Neural cell (in vitro differentiated cells): ENCODE measurements at regions not wholly inside any gene's neighbourhood (a gene's known extent, or its start where the extent isn't known, plus 50 kb on each side); places are given as distances from the start of the nearest gene placed in this dataset.

Source experiments
- CTCF ChIP-seq: fragments of 450-650 bp; IDR thresholded peaks from 2 replicates; pipeline ENCODE4 v1.5.1; 2014; ENCODE audit warnings: antibody characterized with exemption, mild to moderate bottlenecking, moderate library complexity; ENCODE audit not compliant: poor library complexity, severe bottlenecking
- EP300 ChIP-seq: fragments of 450-650 bp; conservative IDR thresholded peaks from 2 replicates; pipeline ENCODE4 v1.6.1; 2014; ENCODE audit warnings: antibody characterized with exemption, mild to moderate bottlenecking, moderate library complexity; ENCODE audit not compliant: poor library complexity, severe bottlenecking
- EZH2 ChIP-seq: fragments of 200-600, 300-800 bp; shearing (Covaris generic), sonication (generic); IDR thresholded peaks from 2 replicates; pipeline ENCODE4 v1.6.1; 2014; ENCODE audit warnings: antibody characterized with exemption, low read length, borderline replicate concordance, mild to moderate bottlenecking; ENCODE audit not compliant: insufficient read depth, poor library complexity, severe bottlenecking
- MXI1 ChIP-seq: fragments of 450-650 bp; conservative IDR thresholded peaks from 2 replicates; pipeline ENCODE4 v1.6.1; 2014; ENCODE audit warnings: antibody characterized with exemption, mild to moderate bottlenecking; ENCODE audit not compliant: poor library complexity, severe bottlenecking
- RAD21 ChIP-seq: fragments of 450-650 bp; conservative IDR thresholded peaks from 2 replicates; pipeline ENCODE4 v1.6.1; 2014; ENCODE audit warnings: antibody characterized with exemption, mild to moderate bottlenecking, moderate library complexity
- REST ChIP-seq: IDR thresholded peaks from 2 replicates; pipeline ENCODE4 v1.6.1; 2012; ENCODE audit warnings: borderline replicate concordance
- SMC3 ChIP-seq: fragments of 450-650 bp; conservative IDR thresholded peaks from 2 replicates; pipeline ENCODE4 v1.6.1; 2014; ENCODE audit warnings: antibody characterized with exemption, mild to moderate bottlenecking, moderate library complexity; ENCODE audit not compliant: poor library complexity
- TAF1 ChIP-seq: IDR thresholded peaks from 2 replicates; pipeline ENCODE4 v1.6.1; 2012; ENCODE audit warnings: low read depth

DNA sequence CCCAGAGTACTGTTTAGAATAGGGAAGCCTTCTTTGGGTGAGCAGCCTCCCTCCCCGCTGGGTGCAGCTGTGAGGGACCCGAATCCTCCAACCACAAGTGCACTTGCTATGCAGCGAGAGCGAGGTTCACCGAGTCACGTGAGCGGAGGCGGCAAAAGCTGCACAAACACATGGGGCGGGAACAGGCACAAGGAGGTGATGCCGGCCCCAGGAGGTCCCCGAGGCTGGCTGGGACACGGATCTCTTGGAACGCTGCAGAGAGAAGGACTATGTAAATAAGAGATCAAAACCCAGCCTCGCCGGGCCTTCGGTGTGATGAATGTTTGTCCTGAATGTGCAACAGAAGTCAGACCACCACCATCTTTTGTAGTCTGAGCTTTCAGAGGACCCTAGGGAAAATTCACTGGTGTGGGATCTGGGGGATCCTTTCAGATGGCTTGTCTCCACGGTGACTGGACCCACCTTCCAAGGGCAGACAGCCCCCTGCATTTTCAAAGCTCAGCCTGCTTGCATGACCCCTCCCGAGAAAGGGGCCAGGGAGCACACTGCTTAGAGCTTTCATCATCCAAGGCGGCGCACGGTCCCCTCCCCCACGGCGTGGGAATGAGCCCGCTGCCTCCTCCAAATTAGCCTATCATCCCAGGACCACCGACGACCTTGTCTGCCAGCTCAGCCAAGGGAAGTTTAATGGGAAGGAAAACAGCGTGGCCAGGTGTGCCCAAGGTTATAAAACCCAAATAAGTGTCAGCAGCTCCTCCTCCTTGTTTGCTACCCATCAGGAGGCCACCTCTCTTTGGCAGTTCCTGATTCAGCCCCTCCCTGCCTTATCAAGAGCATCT, 327.7 kb downstream of the CXCL12 start:
- TF ChIP-seq RAD21 (no peak), CTCF (no peak), EZH2 (no peak), TAF1 (no peak), EP300 (no peak), REST (no peak), SMC3 (no peak), MXI1 (no peak)
